Osteoblast (primary cell): ENCODE measurements at regions not wholly inside any gene's neighbourhood (a gene's known extent, or its start where the extent isn't known, plus 50 kb on each side); places are given as distances from the start of the nearest gene placed in this dataset.

Experiments used
- DNase-seq: peaks from one replicate; pipeline ENCODE4 v3.0.0; 2011; ENCODE audit warnings: low spot score, mixed read lengths; ENCODE audit not compliant: insufficient read length; ENCODE audit errors: missing footprints
- H2AFZ ChIP-seq: 2 replicates; pipeline ENCODE4 v1.6.0; 2011; ENCODE audit warnings: mild to moderate bottlenecking, low read length
- H3K27ac ChIP-seq: 2 replicates; pipeline ENCODE4 v1.5.1; 2011; ENCODE audit warnings: mild to moderate bottlenecking, low read depth, low read length, moderate library complexity
- H3K27me3 ChIP-seq: 2 replicates; pipeline ENCODE4 v1.6.0; 2012; ENCODE audit warnings: mild to moderate bottlenecking, control low read depth, inconsistent platforms, low read length, moderate library complexity; ENCODE audit not compliant: insufficient read depth
- H3K36me3 ChIP-seq: 2 replicates; pipeline ENCODE4 v1.5.1; 2011; ENCODE audit warnings: mild to moderate bottlenecking, low read length, control low read depth, moderate library complexity; ENCODE audit not compliant: insufficient read depth
- H3K4me1 ChIP-seq: 2 replicates; pipeline ENCODE4 v1.5.1; 2011; ENCODE audit warnings: mild to moderate bottlenecking, low read length, control low read depth, moderate library complexity; ENCODE audit not compliant: insufficient read depth
- H3K4me2 ChIP-seq: 2 replicates; pipeline ENCODE4 v1.6.0; 2011; ENCODE audit warnings: mild to moderate bottlenecking, low read length; ENCODE audit not compliant: insufficient read depth
- H3K4me3 ChIP-seq: fragments of 200-600 bp; sonication (generic); 3 replicates; pipeline ENCODE4 v1.5.1; 2012; ENCODE audit warnings: mild to moderate bottlenecking, low read length, inconsistent platforms; ENCODE audit not compliant: insufficient read depth
- H3K79me2 ChIP-seq: 2 replicates; pipeline ENCODE4 v1.6.0; 2012; ENCODE audit warnings: mild to moderate bottlenecking, low read length, control low read depth, inconsistent platforms; ENCODE audit not compliant: insufficient read depth
- H3K9me3 ChIP-seq: 2 replicates; pipeline ENCODE4 v1.5.1; 2011; ENCODE audit warnings: low read depth, low read length, control low read depth
- H4K20me1 ChIP-seq: 2 replicates; pipeline ENCODE4 v1.6.0; 2012; ENCODE audit warnings: mild to moderate bottlenecking, low read length, control low read depth; ENCODE audit not compliant: insufficient read depth
- TF ChIP-seq, protein P1 (sequence below): IDR thresholded peaks from 2 replicates; pipeline ENCODE4 v1.5.1; 2011; ENCODE audit warnings: mild to moderate bottlenecking, low read depth, low read length, moderate library complexity; ENCODE audit errors: extremely low read depth

DNA sequence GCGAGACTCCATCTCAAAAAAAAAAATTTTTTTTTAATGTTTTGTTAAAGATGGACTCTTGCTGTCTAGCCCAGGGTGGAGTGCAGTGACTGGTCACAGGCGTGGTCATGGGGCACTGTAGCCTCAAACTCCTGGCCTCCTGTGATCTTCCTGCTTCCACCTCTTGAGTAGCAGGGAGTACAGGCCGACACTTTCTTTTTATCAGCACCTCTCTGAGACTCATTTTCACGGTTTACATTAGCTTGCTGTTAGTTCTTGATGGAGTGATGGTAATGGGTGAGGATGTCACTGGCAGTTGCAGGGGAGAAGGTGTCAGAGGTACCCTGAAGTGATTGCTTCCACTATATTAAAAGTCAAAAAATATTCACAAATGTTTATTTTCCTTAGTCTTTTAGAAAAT is 95.3 kb upstream of the MTPN start:
- DNase-seq, result no peak
- no peak overlapping the region for H2AFZ ChIP-seq
- TF ChIP-seq, protein P1, sequence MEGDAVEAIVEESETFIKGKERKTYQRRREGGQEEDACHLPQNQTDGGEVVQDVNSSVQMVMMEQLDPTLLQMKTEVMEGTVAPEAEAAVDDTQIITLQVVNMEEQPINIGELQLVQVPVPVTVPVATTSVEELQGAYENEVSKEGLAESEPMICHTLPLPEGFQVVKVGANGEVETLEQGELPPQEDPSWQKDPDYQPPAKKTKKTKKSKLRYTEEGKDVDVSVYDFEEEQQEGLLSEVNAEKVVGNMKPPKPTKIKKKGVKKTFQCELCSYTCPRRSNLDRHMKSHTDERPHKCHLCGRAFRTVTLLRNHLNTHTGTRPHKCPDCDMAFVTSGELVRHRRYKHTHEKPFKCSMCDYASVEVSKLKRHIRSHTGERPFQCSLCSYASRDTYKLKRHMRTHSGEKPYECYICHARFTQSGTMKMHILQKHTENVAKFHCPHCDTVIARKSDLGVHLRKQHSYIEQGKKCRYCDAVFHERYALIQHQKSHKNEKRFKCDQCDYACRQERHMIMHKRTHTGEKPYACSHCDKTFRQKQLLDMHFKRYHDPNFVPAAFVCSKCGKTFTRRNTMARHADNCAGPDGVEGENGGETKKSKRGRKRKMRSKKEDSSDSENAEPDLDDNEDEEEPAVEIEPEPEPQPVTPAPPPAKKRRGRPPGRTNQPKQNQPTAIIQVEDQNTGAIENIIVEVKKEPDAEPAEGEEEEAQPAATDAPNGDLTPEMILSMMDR, result no peak
- H3K79me2 ChIP-seq, result no peaks in the 10 kb centered on the region
- no peaks in the 10 kb centered on the region for H3K9me3 ChIP-seq
- H3K4me3 ChIP-seq, result no peak overlapping the region
- H4K20me1 ChIP-seq, result no peaks in the 10 kb centered on the region
- no peaks in the 10 kb centered on the region for H3K27me3 ChIP-seq
- no peak overlapping the region for H3K4me2 ChIP-seq
- H3K36me3 ChIP-seq, result no peaks in the 10 kb centered on the region
- H3K27ac ChIP-seq, result no peak overlapping the region
- H3K4me1 ChIP-seq, result no peaks in the 10 kb centered on the region

GRCh38 chr7:136070736-136071505 is 93.8 kb upstream of the MTPN start:
- Histone ChIP-seq H3K36me3 (no peaks in the 10 kb centered on the region), H3K4me3 (no peak overlapping the region), H3K4me1 (no peaks in the 10 kb centered on the region), H3K4me2 (no peak overlapping the region), H3K27me3 (no peaks in the 10 kb centered on the region), H4K20me1 (no peaks in the 10 kb centered on the region), H3K9me3 (no peaks in the 10 kb centered on the region), H3K27ac (no peak overlapping the region), H2AFZ (no peak overlapping the region), H3K79me2 (no peaks in the 10 kb centered on the region)
- DNase-seq, result no peak
- TF ChIP-seq, protein P1, result no peak

GRCh38 chr7:136069840-136070529 is 92.8 kb upstream of the MTPN start:
- no peak overlapping the region for H3K27ac ChIP-seq
- H3K4me1 ChIP-seq, result no peaks in the 10 kb centered on the region
- no peak overlapping the region for H2AFZ ChIP-seq
- TF ChIP-seq, protein P1, result no peak
- no peaks in the 10 kb centered on the region for H3K79me2 ChIP-seq
- H4K20me1 ChIP-seq, result no peaks in the 10 kb centered on the region
- no peaks in the 10 kb centered on the region for H3K36me3 ChIP-seq
- H3K27me3 ChIP-seq, result no peaks in the 10 kb centered on the region
- no peaks in the 10 kb centered on the region for H3K9me3 ChIP-seq
- no peak overlapping the region for H3K4me2 ChIP-seq
- H3K4me3 ChIP-seq, result no peak overlapping the region
- no peak for DNase-seq

- H4K20me1 ChIP-seq, result no peaks in the 10 kb centered on the region
- no peak for DNase-seq
- no peaks in the 10 kb centered on the region for H3K9me3 ChIP-seq
- H3K79me2 ChIP-seq, result no peaks in the 10 kb centered on the region
- TF ChIP-seq, protein P1, result no peak
- no peaks in the 10 kb centered on the region for H3K4me1 ChIP-seq
- no peak overlapping the region for H2AFZ ChIP-seq
- no peak overlapping the region for H3K4me2 ChIP-seq
- no peaks in the 10 kb centered on the region for H3K27me3 ChIP-seq
- H3K4me3 ChIP-seq, result no peak overlapping the region
- H3K36me3 ChIP-seq, result no peaks in the 10 kb centered on the region
- no peak overlapping the region for H3K27ac ChIP-seq
Observed at GRCh38 chr7:136067277-136067676, 90.1 kb upstream of the MTPN start.
